GM23338 (cell line): ENCODE measurements at regions not wholly inside any gene's neighbourhood (a gene's known extent, or its start where the extent isn't known, plus 50 kb on each side); places are given as distances from the start of the nearest gene placed in this dataset.

ENCODE experiments used
- ATAC-seq: fragments of 200-7000 bp; cut with Tn5 transposase; 3 replicates; pipeline ENCODE4 v1.9.1; 2020
- DNase-seq: peaks from one replicate; pipeline ENCODE4 v3.0.0-alpha.2; 2015; ENCODE audit warnings: low spot score
- H2AFZ ChIP-seq: fragments of 200-600 bp; sonication (generic); 2 replicates; pipeline ENCODE4 v1.8.0; 2016; ENCODE audit warnings: antibody characterized with exemption, mild to moderate bottlenecking, moderate library complexity
- H3F3A ChIP-seq: fragments of 200-600 bp; sonication (generic); replicated peaks from 2 replicates; pipeline ENCODE4 v1.8.0; 2017; ENCODE audit warnings: antibody characterized with exemption, mixed run types, low read depth
- H3K27ac ChIP-seq: fragments of 200-600 bp; sonication (generic); 2 replicates; pipeline ENCODE4 v1.6.1; 2016; ENCODE audit warnings: low read depth
- H3K27me3 ChIP-seq: fragments of 200-600 bp; sonication (generic); 2 replicates; pipeline ENCODE4 v1.8.0; 2016; ENCODE audit warnings: mild to moderate bottlenecking, mixed run types, moderate library complexity; ENCODE audit not compliant: insufficient read depth
- H3K36me3 ChIP-seq: fragments of 200-600 bp; sonication (generic); 2 replicates; pipeline ENCODE4 v1.8.0; 2016; ENCODE audit warnings: mild to moderate bottlenecking; ENCODE audit not compliant: insufficient read depth
- H3K4me1 ChIP-seq: fragments of 200-600 bp; sonication (generic); 2 replicates; pipeline ENCODE4 v1.8.0; 2016; ENCODE audit warnings: mild to moderate bottlenecking, moderate library complexity; ENCODE audit not compliant: insufficient read depth
- H3K4me2 ChIP-seq: fragments of 200-600 bp; sonication (generic); 2 replicates; pipeline ENCODE4 v1.7.1; 2017; ENCODE audit warnings: mixed run types
- H3K4me3 ChIP-seq: fragments of 200-600 bp; sonication (generic); 2 replicates; pipeline ENCODE4 v1.6.1; 2016; ENCODE audit warnings: mixed run types
- H3K79me2 ChIP-seq: fragments of 200-600 bp; sonication (generic); replicated peaks from 2 replicates; pipeline ENCODE4 v1.8.0; 2017; ENCODE audit warnings: mild to moderate bottlenecking; ENCODE audit not compliant: insufficient read depth
- H3K9me2 ChIP-seq: fragments of 200-600 bp; sonication (generic); 2 replicates; pipeline ENCODE4 v1.8.0; 2017; ENCODE audit not compliant: insufficient read depth
- H4K20me1 ChIP-seq: fragments of 200-600 bp; sonication (generic); replicated peaks from 2 replicates; pipeline ENCODE4 v1.8.0; 2017; ENCODE audit warnings: mild to moderate bottlenecking; ENCODE audit not compliant: insufficient read depth
- H3K27ac Mint-ChIP-seq: 2 replicates; pipeline ENCODE4 v1.8.0; 2020; ENCODE audit warnings: inconsistent platforms, mild to moderate bottlenecking, moderate library complexity, mixed read lengths
- H3K27me3 Mint-ChIP-seq: 3 replicates; pipeline ENCODE4 v1.8.0; 2022; ENCODE audit warnings: low read depth, mild to moderate bottlenecking, moderate library complexity, mixed read lengths, inconsistent platforms; ENCODE audit not compliant: insufficient read depth, poor library complexity
- H3K36me3 Mint-ChIP-seq: 3 replicates; pipeline ENCODE4 v1.8.0; 2021; ENCODE audit warnings: low read depth, mild to moderate bottlenecking, inconsistent platforms, moderate library complexity, mixed read lengths
- H3K4me1 Mint-ChIP-seq: 3 replicates; pipeline ENCODE4 v1.8.0; 2020; ENCODE audit warnings: mild to moderate bottlenecking, inconsistent platforms, mixed read lengths
- H3K4me3 Mint-ChIP-seq: 3 replicates; pipeline ENCODE4 v1.8.0; 2021; ENCODE audit warnings: moderate library complexity, mild to moderate bottlenecking, inconsistent platforms, mixed read lengths
- H3K9me3 Mint-ChIP-seq: 3 replicates; pipeline ENCODE4 v1.8.0; 2020; ENCODE audit warnings: moderate library complexity, mild to moderate bottlenecking, inconsistent platforms, mixed read lengths
- CREB1 ChIP-seq: fragments of 250-450 bp; sonication (Bioruptor Pico); IDR thresholded peaks from 2 replicates; pipeline ENCODE4 v1.5.0; 2020; ENCODE audit warnings: low read depth, mild to moderate bottlenecking, moderate library complexity
- CTCF ChIP-seq, 2 experiments: fragments of 200-600 bp in 1 of 2; sonication (generic) in 1 of 2; conservative IDR thresholded peaks; 2 replicates each; pipeline versions ENCODE4 v1.5.1 to v1.6.1; 2016 to 2017; ENCODE audit warnings: antibody characterized with exemption in 2 of 2, low read depth in 2 of 2, mild to moderate bottlenecking in 2 of 2, moderate library complexity in 1 of 2
- ETS1 ChIP-seq: IDR thresholded peaks from 2 replicates; pipeline ENCODE4 v1.6.1; 2016; ENCODE audit warnings: antibody characterized with exemption
- EZH2 ChIP-seq: fragments of 200-600 bp; sonication (generic); IDR thresholded peaks from one replicate; pipeline ENCODE4 v1.8.0; 2017; ENCODE audit warnings: antibody characterized with exemption, mild to moderate bottlenecking, low read depth; ENCODE audit not compliant: unreplicated experiment
- EZH2phosphoT487 ChIP-seq: fragments of 200-600 bp; sonication (generic); IDR thresholded peaks from one replicate; pipeline ENCODE4 v1.8.1; 2018; ENCODE audit warnings: antibody characterized with exemption; ENCODE audit not compliant: unreplicated experiment
- JUNB ChIP-seq: IDR thresholded peaks from one replicate; pipeline ENCODE4 v1.6.1; 2016; ENCODE audit warnings: antibody characterized with exemption; ENCODE audit not compliant: unreplicated experiment
- NANOG ChIP-seq: IDR thresholded peaks from 2 replicates; pipeline ENCODE4 v1.6.1; 2016; ENCODE audit warnings: antibody characterized with exemption, borderline replicate concordance
- POLR2AphosphoS5 ChIP-seq: IDR thresholded peaks from 2 replicates; pipeline ENCODE4 v1.6.1; 2016; ENCODE audit warnings: antibody characterized with exemption, low read depth
- REST ChIP-seq: IDR thresholded peaks from one replicate; pipeline ENCODE4 v1.6.1; 2018; ENCODE audit warnings: antibody characterized with exemption; ENCODE audit not compliant: unreplicated experiment
- STAT1 ChIP-seq: IDR thresholded peaks from one replicate; pipeline ENCODE4 v1.6.1; 2016; ENCODE audit warnings: antibody characterized with exemption; ENCODE audit not compliant: unreplicated experiment
- ZNF114 ChIP-seq: fragments of 250-450 bp; sonication (Bioruptor Pico); IDR thresholded peaks from 2 replicates; pipeline ENCODE4 v1.5.0; 2020; ENCODE audit warnings: mild to moderate bottlenecking, moderate library complexity
- ZNF331 ChIP-seq: fragments of 250-450 bp; sonication (Bioruptor Pico); IDR thresholded peaks from 2 replicates; pipeline ENCODE4 v1.5.0; 2020; ENCODE audit warnings: low read depth, mild to moderate bottlenecking, moderate library complexity
- ZNF462 ChIP-seq: fragments of 250-450 bp; sonication (Bioruptor Pico); IDR thresholded peaks from 2 replicates; pipeline ENCODE4 v1.5.0; 2020; ENCODE audit warnings: mild to moderate bottlenecking, moderate library complexity

GRCh38 chr3:46083956-46084355 lies 56.7 kb upstream of the XCR1 start:
- Mint-ChIP-seq H3K9me3 (no peaks in the 10 kb centered on the region), H3K4me1 (peaks cover 4% of the 10 kb centered on the region), H3K27ac (no peak overlapping the region), H3K4me3 (no peak overlapping the region), H3K36me3 (no peaks in the 10 kb centered on the region), H3K27me3 (peaks cover under 1% of the 10 kb centered on the region)
- H3K4me1 ChIP-seq, result no peaks in the 10 kb centered on the region
- H3K27me3 ChIP-seq, result no peaks in the 10 kb centered on the region
- H2AFZ ChIP-seq, result no peak overlapping the region
- no peak overlapping the region for H3K4me2 ChIP-seq
- no peaks in the 10 kb centered on the region for H3K79me2 ChIP-seq
- H4K20me1 ChIP-seq, result no peaks in the 10 kb centered on the region
- DNase-seq, result no peak
- H3K36me3 ChIP-seq, result no peaks in the 10 kb centered on the region
- no peak overlapping the region for H3K4me3 ChIP-seq
- TF ChIP-seq CTCF (conservative IDR thresholded peaks at IDR 0.05; ENCODE audit: low read depth in 2 of 2) (no peak), CREB1 (CRISPR knock-in tag) (no peak), EZH2phosphoT487 (no peak), STAT1 (no peak), ETS1 (no peak), ZNF331 (no peak), JUNB (no peak), POLR2AphosphoS5 (no peak), NANOG (no peak), EZH2 (no peak), REST (no peak), ZNF462 (no peak), ZNF114 (CRISPR knock-in tag) (no peak)
- H3K27ac ChIP-seq, result no peak overlapping the region
- no peaks in the 10 kb centered on the region for H3F3A ChIP-seq
- ATAC-seq, result no peak
- H3K9me2 ChIP-seq, result no peaks in the 10 kb centered on the region
